ENCODE measurements at regions not wholly inside any gene's neighbourhood (a gene's known extent, or its start where the extent isn't known, plus 50 kb on each side); places are given as distances from the start of the nearest gene placed in this dataset.

DNA sequence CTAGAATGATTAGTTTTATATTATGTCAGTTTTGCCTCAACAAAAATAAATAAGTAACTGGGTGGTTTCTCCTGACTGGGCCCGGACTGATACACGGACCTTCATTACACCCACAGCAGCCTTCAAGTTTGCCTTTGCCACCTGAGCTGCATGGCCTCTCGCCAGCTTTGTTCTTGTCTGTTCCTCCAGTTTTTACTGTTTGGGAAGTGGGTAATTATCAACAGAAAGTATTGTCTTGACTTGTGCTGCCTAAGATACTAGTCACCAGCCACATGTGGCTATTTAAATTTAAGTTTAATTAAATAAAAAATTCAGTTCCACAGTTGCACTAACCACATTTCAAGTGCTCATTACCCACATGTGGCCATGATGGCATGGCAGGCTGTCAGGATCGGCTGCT, 74.7 kb upstream of the INTU start:
- TF ChIP-seq, protein P1, sequence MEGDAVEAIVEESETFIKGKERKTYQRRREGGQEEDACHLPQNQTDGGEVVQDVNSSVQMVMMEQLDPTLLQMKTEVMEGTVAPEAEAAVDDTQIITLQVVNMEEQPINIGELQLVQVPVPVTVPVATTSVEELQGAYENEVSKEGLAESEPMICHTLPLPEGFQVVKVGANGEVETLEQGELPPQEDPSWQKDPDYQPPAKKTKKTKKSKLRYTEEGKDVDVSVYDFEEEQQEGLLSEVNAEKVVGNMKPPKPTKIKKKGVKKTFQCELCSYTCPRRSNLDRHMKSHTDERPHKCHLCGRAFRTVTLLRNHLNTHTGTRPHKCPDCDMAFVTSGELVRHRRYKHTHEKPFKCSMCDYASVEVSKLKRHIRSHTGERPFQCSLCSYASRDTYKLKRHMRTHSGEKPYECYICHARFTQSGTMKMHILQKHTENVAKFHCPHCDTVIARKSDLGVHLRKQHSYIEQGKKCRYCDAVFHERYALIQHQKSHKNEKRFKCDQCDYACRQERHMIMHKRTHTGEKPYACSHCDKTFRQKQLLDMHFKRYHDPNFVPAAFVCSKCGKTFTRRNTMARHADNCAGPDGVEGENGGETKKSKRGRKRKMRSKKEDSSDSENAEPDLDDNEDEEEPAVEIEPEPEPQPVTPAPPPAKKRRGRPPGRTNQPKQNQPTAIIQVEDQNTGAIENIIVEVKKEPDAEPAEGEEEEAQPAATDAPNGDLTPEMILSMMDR (IDR thresholded peaks at IDR 0.05): no peak
- no peak for TF ChIP-seq POLR2A (IDR thresholded peaks at IDR 0.05)

All from Peyer's patch (tissue), 4 donors.